ENCODE measurements at regions not wholly inside any gene's neighbourhood (a gene's known extent, or its start where the extent isn't known, plus 50 kb on each side); places are given as distances from the start of the nearest gene placed in this dataset.

DNA sequence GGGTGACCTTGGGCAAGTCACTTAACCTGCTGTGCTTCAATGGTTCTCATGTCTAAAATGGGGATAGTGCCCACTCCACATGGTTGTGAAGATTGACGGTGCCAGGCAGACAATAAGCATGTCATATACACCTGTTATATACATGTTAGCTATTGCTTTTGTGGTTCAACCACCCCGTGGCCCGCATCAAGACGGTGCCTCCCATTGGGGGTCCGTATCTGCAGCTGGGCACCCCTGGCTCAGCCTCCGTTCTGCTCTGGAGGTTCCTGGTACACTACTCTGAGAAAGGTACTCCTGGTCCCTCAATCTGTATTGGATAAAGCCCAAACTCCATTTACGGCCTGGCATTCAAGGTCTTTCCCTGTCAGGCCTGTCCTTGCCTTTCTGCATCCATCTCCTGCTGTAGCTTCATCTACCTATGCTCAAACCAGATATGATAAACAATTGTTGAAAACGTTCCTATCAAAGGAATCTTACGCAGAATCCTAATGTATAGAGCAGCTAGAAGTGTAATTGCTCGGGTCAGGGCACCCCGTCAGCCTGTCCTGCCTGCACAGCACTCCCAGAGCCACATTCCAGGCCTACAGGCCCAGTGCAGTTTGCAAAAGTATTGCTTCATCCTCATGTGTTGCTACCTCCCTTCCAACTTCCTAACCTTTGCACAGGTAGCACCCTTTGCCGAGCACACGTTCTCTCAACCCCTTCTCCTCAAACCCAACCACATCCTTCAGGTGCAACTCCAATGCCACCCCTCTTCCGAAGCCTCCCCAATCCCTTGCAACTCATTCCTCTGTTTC, 194.9 kb downstream of the BCR start:
- in situ Hi-C loops (cut with MboI; ENCODE audit: low pct_unique_long_range_greater_than_20kb, low sequenced_read_pairs), result no loop called here
- DNase-seq, result no peak

DNA sequence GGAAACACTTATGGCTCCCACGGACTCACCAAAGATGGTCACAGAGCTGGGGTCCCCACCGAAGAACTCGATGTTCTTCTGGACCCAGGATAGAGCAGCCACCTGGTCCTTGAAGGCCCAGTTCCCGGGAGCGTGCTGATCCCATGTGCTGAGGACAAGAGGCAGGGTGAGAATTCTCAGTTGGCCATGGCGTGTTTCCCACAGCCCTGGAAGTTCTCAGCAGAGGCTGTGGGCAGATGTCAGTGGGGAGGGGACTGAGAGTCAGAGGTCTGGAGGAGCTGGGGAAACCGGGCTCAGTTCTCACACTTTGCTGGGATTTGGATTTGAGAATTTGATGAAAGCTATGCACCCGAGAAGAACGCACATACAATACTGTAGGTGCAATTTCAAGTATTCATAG, 193.3 kb downstream of the BCR start:
- in situ Hi-C loops (cut with MboI; ENCODE audit: low pct_unique_long_range_greater_than_20kb, low sequenced_read_pairs), result no loop called here
- DNase-seq, result no peak

DNA sequence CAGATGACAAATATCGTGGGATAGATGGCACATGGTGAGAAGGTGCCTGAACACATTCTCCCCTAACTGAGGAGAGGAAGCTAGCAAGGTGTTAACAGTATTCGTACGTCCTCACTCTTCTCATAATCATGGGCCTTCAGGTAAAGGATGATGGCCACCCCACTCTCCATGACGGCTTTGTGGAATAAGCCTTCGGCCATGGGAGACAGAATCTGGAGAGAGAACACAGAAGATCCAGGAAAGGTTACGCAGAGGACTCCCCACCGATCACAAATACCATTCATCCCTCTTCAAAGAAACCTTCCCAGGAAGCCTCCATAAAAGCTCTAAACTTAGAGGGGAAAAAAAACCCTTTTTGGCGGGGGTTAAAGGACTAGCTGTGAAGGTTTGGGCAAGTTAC, 189.9 kb downstream of the BCR start:
- in situ Hi-C loops (cut with MboI; ENCODE audit: low pct_unique_long_range_greater_than_20kb, low sequenced_read_pairs), result no loop called here
- no peak for DNase-seq

DNA sequence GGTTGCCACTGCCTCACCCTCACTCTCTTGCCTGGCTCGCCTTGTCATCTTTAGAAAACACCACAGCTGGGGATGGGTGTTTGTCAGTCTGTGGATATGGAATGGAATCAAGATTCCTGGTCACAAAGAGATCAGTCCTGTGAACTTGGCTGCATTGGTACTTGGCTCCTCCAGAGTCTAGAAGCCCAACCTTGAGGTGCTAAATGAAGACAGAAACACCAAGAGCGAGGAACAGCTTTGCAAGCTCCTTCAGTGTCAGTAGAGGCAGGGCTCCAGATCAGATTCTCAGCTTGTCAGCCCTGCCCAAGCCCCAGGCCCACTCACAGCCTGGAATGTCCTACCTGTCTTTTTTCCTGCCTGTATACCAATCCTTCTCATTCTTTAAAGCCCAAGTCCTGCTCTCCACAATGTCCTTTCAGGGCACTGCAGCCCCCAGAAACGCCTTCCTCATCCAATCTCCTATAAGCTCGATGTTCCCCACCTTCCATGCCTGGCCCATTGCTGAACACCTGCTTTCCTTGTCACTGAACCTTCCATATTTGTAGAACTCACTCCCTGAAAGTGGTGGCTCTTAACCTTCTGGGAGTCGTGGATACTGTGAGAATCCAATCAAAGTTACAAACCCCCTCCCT, 188.9 kb downstream of the BCR start:
- in situ Hi-C loops (cut with MboI; ENCODE audit: low pct_unique_long_range_greater_than_20kb, low sequenced_read_pairs), result no loop called here
- DNase-seq, result no peak

All from KBM-7 (cell line).